Non-pigmented ciliary epithelial cell (primary cell): ENCODE measurements at regions not wholly inside any gene's neighbourhood (a gene's known extent, or its start where the extent isn't known, plus 50 kb on each side); places are given as distances from the start of the nearest gene placed in this dataset.

Experiments
- DNase-seq: peaks from one replicate; pipeline ENCODE4 v3.0.0-alpha.2; 2010; ENCODE audit warnings: low read depth

GRCh38 chr3:187618722-187619121 is 51.5 kb downstream of the SST start:
- no peak for DNase-seq

- DNase-seq = no peak
These were observed 53.0 kb downstream of the SST start for GRCh38 chr3:187617213-187617612.

GRCh38 chr3:187616307-187616972 is 53.8 kb downstream of the SST start:
- DNase-seq = no peak

- DNase-seq = no peak
These were observed 54.6 kb downstream of the SST start for GRCh38 chr3:187615630-187616029.

GRCh38 chr3:187612656-187613055 is 57.5 kb downstream of the SST start:
- no peak for DNase-seq

- no peak for DNase-seq
These were observed 59.1 kb downstream of the SST start for GRCh38 chr3:187610981-187611511.

- DNase-seq = no peak
These were observed 75.9 kb downstream of the SST start for GRCh38 chr3:187594272-187594671.

GRCh38 chr3:187593451-187593850 is 76.7 kb downstream of the SST start:
- DNase-seq = no peak

- no peak for DNase-seq
These were observed 79.2 kb downstream of the SST start for GRCh38 chr3:187590861-187591576.

- DNase-seq = no peak
These were observed 83.1 kb downstream of the SST start for GRCh38 chr3:187587076-187587475.

- DNase-seq = no peak
These were observed 84.0 kb downstream of the SST start for GRCh38 chr3:187586226-187586625.

- no peak for DNase-seq
These were observed 97.8 kb downstream of the SST start for GRCh38 chr3:187572441-187572840.

GRCh38 chr3:187571701-187572100 is 98.5 kb downstream of the SST start:
- no peak for DNase-seq

GRCh38 chr3:187570776-187571175 is 99.4 kb downstream of the SST start:
- no peak for DNase-seq

- DNase-seq = no peak
These were observed 102.0 kb downstream of the SST start for GRCh38 chr3:187568171-187568570.

- DNase-seq = peak; percentile 47
These were observed 102.5 kb downstream of the SST start for GRCh38 chr3:187567661-187568121.

- no peak for DNase-seq
These were observed 103.2 kb downstream of the SST start for GRCh38 chr3:187567021-187567420.

GRCh38 chr3:187565701-187566100 is 104.5 kb downstream of the SST start:
- no peak for DNase-seq

GRCh38 chr3:187558990-187559389 is 111.2 kb downstream of the SST start:
- no peak for DNase-seq

GRCh38 chr3:187551416-187551815 is 118.8 kb downstream of the SST start:
- DNase-seq = no peak

- no peak for DNase-seq
These were observed 119.7 kb downstream of the SST start for GRCh38 chr3:187550446-187550845.

GRCh38 chr3:187545366-187545765 is 124.8 kb downstream of the SST start:
- DNase-seq = no peak

- DNase-seq = no peak
These were observed 125.9 kb downstream of the SST start for GRCh38 chr3:187544326-187544725.
